SKM-1 (cell line): ENCODE measurements at regions not wholly inside any gene's neighbourhood (a gene's known extent, or its start where the extent isn't known, plus 50 kb on each side); places are given as distances from the start of the nearest gene placed in this dataset.

Experiments
- DNase-seq: peaks from one replicate; lab custom pipeline; 2025; ENCODE audit not compliant: unreplicated experiment; lab: John Stamatoyannopoulos, UW

DNA sequence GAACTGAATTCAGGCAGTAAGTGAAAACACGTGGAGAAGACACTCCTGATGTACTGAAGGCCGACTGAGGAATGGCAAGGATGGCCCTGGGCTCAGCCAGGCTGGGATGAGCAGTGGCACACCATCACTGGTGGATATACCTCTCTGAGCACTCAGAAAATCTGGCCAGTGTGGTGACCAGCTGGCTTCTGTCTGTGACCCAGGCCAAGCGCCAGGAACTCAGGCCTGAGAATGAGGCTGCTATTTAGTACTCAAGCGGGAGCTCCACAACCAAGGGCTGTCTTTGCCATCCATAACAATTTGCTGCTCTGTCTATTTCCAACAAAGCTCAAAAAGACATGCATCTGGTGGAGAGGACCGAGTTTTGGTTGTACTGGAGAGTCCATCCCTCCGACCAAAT lies 586.3 kb downstream of the BCL11B start:
- DNase-seq: no peak

DNA sequence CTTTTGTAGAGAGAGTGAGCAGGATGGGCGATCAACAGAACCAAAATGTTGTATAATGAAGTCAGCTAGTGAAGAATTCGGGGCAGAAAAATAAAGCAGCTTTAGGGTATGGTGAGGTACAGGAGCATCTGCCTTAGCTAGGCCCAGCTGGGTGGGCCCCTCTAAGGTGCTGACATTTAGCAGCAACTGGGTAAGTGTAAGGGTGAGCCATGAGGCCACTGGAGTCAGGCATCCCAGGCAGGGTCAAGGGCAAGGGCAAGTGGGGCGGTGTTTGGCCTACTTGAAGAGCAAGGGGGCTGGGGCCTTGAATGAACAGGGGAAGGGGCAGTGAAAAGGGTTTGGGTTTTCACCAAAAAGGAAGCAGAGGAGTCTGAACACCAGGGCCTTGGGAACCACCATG lies 583.6 kb downstream of the BCL11B start:
- no peak for DNase-seq

DNA sequence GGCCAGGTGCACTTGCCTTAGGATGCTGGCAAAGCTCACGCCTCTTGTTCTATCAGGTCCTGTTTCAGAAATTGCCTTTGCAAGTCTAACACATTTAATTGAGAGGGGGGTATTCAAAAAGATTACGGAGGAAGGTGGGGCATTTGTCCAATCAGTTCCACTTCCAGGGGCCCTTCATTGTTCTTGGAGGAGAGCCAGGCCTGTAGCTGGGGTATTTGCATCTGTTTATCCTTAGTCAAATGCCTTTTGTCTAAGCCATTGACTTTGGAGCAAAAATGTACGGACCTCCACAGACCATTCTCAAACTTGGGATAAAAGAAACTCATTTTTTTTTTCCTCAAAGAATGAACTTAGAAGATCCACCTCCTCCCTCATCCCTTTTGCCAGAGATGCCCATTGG lies 582.0 kb downstream of the BCL11B start:
- DNase-seq: no peak

DNA sequence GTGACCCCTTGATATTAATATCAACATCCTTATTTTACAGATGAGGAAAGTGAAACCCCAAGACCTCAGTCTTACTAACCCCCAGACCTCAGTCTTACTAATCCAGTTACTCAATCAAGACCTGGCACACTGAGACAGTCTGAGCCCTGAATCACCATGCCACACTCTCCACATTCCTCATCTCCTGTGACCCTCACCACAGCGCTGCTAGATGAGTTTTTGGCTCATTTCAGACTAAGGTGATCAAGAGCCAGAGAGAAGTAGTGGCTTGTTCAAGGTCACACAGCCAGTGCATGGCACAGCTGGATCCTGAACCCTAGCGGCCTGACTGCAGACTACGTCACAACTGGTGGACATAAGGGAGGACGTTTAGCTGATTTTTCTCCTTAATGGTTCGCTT lies 579.2 kb downstream of the BCL11B start:
- DNase-seq: no peak

DNA sequence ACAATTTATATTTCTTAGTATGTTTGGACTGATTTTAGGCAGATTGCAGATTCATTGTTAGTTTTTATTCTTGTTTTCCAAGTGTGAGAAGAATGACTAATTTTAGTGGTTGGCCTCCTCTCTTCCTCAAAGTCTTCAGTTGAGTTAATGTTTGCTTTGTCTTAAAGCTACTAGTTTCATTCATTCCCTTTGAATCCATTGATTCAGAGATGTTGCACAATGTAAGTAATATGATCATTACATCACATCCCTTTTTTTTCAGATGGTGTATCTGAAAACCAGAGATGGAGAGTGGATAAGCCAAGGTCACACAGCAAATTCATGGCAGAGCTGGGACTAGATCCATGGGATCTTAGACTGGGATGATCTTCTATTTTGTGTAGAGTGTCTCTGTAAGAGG lies 577.5 kb downstream of the BCL11B start:
- DNase-seq: no peak

DNA sequence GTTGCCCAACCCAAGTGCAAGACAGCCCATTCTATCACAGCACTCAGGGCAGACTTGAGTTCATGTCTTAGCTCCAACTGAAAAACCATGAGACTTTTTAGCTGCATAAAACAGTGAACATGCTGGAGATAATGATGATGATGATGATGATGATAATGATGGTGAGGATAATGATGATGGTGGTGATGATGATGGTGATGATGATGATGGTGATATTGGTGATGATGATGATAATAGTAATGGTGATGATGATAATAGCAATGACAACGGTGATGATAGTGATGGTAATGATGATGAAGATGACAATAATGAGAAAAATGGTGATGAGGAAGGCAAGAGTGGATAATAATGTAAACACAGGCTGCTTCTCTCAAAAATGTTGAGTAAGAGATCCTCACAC lies 576.2 kb downstream of the BCL11B start:
- no peak for DNase-seq

DNA sequence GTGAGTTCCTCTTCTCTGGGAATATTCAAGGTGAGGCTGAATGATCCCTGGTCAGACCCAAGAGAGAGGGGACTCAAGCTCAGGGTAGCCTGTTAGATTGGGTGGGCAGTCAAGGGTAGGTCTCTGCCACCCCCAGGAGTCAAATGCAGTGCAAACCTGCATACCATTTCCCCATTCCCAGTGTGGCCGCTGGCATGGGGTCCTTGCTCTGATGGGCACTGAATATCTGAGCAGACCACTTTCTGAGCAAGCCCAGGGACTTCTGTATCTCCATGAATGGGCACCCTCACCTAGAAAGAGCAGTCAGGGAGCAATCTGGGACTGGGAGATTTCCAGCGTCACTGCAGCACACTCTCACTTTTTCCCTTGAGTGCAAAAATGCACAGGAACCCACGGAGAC lies 573.7 kb downstream of the BCL11B start:
- no peak for DNase-seq

DNA sequence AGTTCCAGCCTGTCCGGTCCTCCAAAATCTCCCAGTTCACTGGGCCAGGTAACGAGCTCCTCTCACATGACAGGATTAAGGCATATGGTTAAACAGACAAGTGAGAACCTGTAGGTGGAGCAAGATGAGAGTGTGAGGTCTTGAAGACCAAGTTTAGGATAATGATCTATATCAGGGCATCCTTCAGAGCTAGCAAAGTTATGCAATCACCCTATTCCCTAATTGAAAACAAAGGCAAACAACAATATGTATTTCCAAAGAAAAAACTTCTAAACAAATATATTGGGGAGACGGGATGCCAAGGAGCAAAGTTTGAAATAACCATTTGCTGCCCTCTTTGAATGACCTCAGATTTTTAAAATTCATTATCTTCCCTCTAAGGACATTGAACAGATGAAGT lies 571.2 kb downstream of the BCL11B start:
- DNase-seq: no peak

DNA sequence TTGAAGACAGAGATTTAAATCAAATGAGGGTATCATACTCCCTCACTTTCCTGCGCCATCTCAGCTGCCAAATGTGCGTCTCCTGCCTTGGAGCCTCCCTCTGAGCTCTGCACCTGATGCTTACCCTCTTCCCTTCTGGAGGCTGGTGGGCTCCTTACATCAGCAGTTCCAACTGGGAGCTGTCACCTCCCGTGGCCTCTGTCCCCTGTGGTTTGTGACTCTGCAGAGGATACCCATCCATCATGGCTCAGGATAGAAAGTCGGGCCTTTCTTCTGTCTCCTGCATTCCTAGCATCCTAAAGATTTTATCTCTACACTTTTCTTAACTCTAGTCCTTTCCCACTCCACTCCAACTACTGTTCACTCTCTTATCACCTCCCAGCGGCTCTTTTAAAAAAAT lies 570.6 kb downstream of the BCL11B start:
- DNase-seq: no peak

DNA sequence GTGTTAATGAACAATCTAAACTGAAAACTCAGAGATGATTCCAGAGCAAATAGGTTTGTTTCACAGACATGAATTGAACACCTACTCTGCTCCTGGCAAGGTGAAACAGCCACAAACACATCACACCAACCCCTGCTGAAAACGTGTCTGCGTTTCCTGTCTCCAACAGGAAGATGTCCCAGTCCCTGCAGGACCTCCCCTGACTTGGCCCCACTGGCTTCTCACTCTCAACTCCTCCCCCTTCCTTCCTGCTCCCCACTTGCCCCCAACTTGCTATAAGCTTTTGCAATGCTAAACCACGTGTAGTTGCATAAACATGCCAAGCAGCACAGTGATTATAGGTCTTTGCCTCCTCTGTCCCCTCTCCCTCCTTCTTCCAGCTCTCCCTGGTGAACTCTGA lies 567.6 kb downstream of the BCL11B start:
- DNase-seq: no peak

DNA sequence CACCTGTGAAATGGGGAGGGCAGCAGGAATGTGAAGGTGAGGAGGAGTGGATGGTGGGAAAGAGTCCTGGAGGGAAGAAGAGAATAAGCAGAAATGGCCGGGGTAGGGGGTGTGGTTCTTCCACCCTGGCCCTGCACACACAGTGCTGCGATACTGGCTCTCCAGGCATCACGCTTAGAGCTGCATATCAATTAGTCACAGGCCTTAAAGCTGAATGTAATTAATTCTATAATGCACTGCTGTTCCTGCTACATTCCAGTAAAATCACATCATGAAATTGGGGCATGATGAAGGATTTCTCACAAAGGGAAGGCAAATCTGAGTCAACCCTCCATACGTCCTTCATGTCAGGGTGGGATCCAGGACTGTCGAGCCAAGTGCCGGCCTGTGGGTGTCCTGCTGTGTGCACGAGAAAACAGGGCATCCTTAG lies 566.1 kb downstream of the BCL11B start:
- DNase-seq: no peak

DNA sequence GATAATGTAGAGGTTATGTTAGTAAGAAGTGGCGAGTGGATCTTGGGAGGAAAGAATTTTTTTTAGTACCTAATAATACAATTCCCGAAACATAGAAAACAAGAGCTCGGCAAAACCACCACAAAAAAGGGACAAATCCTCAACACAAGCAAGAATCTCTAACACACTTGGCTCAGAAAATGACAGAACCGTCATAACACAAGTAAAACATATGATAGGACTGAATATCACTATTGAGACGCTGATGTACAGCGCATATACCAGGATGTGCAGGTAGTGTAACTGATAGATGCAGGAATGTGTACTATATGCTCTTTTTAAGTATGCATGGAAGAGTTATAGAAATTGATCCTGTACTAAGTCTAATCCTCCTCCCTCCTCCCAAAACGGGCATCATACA lies 564.5 kb downstream of the BCL11B start:
- DNase-seq: no peak

DNA sequence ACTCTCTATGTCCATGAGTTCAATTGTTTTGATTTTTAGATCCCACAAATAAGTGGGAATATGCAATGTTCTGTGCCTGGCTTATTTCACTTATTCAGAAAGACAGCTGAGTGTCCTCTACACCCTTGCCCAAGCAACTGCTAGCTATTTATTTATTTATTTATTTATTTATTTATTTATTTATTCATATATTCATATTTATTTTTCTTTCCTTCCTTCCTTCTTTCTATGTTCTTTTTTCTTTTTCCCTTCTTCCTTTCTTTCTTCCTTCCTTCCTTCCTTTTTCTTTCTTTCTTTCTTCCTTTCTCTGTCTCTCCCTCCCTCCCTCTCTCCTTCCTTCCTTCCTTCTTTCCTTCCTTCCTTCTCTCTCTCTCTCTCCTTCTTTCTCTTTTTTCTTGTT lies 563.4 kb downstream of the BCL11B start:
- no peak for DNase-seq

DNA sequence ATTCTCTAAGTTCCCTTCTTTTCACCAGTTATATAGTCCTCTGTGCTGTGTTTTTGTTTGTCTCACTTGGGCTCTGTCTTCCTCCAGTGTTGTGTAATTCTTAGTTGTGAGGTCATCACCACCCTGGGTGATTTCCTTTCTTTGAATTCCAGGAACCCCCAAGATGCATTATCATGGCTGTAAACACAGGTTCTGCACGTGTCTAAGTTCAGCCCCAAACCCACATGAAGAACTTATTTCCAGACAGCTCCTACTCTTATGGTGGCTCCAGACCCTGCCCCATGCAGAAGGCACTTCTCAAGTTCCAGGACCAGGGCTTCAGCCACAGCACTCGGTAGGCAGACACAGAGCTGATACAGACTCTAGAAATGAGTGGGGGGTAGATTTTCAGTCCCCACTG lies 560.5 kb downstream of the BCL11B start:
- DNase-seq: no peak

DNA sequence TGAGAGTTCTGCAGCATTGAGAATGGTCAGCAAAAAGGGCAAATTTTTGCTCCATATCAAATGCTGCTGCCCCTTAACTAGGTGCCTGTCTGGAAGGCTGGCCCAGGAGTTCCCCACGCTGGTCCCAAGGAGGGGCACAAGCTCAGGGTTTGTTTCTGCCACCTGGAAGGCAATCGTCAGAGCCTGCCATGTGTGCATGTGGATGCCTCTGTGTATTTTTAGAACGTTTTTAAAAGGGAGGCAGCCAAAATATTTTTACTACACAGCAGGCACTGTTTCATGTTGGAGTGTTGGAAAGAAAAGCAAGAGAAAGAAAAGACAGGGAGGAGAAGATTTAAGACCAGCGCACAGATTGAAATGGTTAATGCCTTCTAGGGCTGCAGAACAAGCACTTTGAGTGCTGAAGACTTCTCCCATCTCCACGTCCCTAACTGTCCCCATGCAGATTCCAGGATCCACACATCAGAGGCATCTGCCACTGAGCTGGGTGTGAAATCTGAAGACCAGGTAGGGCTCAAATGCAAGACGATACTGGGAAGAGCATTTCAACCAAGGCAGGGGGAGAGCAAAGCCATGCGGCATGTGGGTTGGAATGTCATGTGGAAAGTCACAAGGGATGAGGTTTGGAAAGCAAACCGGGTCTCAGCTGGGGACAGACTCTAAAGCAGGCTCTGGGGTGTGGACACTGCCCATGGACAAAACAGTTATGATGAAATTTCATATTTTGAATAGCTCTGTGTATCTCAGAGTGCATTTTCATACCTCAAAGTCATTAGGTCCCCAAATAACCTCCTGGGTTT lies 557.2 kb downstream of the BCL11B start:
- no peak for DNase-seq

DNA sequence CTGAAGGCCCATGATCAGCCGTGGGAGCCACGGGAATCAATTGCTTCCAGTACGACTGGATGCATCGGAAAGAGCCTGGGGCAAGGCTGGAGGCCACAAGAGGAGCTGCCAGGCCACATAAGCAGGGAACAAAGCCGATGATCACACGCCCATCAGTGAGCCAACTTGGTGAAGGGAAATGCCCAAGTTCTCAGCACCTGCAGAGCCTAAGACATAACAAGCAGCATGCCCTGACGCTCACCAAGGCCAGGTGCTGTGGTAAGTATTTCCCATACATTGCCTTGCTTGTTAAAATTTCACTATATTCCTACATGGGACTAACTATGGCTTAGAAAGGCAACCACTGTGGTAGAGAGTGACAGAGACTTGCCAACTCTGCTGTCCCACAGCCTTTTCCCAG lies 555.9 kb downstream of the BCL11B start:
- DNase-seq: no peak

DNA sequence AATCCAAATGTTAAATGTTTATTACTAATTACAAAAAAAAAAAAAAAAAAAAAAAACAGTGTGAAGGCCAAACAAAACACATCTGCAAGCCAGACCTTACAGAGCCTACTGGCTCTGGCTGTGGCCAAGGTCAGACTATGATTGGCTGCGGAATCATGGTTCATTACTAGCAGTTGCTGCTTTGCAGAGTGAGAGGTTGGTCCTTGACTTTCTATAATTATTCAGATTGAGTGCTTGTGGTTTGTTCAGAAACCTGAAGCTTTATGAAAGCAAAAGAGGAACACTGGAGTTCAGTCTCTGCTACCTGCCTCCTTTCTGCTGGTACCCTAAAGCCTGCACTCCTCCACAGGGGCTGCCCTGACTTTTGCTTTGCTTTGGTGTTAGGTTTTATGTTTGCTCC lies 550.9 kb downstream of the BCL11B start:
- DNase-seq: no peak

DNA sequence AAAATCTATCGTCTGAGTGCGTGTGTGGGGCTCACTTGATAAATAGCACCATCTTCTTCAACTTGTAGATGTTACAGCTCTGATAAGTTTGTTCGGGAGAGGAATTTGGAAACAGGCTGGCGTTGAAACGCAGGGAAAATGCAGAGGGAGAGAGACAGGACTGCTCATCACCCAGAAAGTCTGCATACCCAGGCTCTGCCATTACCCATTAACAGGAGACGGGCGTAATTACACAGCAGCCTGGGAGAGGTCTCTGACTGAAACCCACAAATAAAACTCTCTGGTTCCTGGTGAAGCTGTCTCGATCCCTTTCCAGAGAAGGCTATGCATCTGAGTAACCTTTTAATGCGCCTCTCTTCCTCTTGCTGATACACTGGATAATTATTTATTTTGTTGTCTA lies 547.3 kb downstream of the BCL11B start:
- no peak for DNase-seq

DNA sequence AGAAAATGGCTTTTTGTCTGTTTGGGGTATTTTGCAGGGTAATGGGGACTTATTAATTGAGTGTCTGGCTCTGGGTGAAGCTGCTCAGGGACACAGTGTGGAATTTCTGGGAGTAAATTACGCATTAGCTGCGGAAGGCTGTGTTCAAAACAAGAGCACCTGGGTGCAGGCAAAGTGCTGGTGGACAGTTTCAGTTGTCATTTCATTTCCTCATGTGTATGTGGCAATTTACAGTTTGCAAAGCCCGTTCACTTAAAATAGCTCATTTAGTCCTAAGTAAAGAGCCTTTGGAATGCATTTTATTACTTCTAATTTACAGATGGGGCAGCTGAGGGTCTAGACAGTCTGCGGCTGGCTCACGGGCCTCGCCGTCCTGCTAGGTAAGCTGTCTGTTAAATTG lies 546.8 kb downstream of the BCL11B start:
- no peak for DNase-seq

DNA sequence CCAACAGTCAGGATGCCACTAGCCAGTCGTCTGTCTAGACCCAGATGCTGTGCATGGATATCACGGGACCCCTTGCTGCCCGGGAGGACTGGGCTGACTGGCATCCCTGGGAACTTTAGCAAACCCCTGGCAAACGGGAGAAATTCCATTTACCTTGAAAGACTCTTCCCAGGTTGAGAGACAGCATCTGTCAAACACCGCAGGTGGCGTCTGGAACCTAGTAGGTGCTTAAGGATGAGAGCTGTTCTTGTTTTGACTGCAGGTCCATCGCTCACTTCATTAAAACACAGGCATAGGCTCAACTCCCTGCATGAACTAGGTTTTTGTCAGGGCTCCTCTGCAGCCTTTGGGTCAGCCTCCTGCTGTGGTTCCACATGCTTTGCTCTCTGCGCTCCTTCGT lies 546.3 kb downstream of the BCL11B start:
- DNase-seq: no peak

DNA sequence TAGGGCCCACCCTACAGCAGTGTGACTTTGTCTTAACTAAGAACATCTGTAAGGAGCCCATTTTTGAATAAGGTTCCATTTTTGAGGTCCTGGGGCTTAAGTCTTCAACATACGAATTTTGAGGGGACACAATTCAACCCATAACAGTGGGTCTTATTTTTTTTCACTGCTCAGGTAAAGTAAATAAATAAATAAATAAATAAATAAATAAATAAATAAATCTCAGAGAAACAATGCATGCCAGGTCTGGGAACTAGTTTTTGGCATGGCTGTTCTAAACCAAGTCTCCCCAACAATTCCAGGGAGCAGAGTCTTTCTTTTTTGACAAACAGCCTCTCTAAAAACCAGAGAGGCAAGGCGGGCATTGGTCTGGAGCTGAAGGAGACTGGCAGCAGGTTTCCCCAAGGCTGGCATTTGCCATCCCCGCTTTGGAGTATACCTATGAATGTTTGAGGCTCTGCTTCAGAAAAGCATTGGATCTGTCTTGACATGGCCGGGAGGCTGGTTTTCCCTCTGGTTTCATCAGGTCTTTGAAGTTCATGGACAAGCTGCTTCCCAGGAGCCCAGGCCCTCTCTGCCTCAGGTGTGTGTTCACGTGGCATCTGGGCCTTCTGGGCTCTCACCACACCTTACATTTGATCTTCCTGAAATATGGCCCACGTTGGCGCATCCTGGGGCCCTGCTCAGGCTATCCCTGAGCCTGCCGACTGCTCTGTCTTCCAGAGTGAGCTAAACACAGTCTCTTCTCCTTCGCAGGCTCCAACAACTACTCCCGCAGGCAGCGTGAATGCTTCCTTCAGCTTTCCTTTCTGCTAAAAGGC lies 545.2 kb downstream of the BCL11B start:
- no peak for DNase-seq

DNA sequence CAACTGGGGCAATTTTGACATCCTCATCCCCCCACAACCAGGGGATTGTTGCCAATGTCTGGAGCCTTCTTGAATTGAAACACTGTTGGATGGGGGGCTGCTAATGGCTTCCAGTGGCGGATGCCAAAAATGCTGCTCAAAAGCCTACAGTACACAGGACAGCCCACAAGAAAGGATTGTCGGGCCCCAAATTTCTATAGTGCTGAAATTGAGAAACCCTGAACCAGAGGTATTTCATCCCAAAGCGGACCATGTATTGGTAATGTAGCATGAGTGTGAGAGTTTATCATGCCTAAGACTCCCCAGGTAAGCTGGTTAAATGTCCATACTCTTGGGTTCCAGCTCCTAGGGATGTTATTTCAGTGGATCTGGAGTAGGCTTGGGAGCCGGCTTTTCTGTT lies 544.0 kb downstream of the BCL11B start:
- DNase-seq: no peak

DNA sequence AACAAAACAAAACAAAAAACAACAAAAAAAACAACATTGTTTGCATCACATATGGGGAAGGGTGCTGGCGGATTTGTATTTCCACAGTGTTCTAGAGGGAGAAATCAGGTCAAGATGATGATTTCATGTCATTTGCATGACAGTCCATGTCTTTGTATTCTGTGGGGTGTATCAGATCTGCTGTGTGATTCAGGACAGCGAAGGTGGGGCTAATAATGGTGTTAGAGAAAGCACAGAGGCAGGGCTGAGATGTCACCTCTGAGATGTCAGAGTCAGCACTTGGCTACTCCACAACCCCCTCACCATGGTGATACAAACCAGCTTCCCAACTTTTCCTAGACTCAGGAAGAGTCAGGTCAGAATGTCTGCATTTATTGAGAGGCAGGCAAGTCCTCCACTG lies 543.2 kb downstream of the BCL11B start:
- DNase-seq: no peak
